HG03045 (cell line): ENCODE measurements at regions not wholly inside any gene's neighbourhood (a gene's known extent, or its start where the extent isn't known, plus 50 kb on each side); places are given as distances from the start of the nearest gene placed in this dataset.

ENCODE experiments used
- ATAC-seq: cut with Tn5 transposase; IDR thresholded peaks from one replicate; pipeline ENCODE4 v1.9.1; 2021; ENCODE audit warnings: mild to moderate bottlenecking, moderate library complexity; ENCODE audit not compliant: unreplicated experiment

- ATAC-seq: no peak
Measured at GRCh38 chr22:48256776-48257684, 1494.6 kb downstream of the TBC1D22A start.

- no peak for ATAC-seq
Measured at GRCh38 chr22:48256041-48256739, 1493.7 kb downstream of the TBC1D22A start.

- no peak for ATAC-seq
Measured at GRCh38 chr22:48254311-48254873, 1491.9 kb downstream of the TBC1D22A start.

GRCh38 chr22:48253573-48253972 is 1491.1 kb downstream of the TBC1D22A start:
- ATAC-seq: no peak

- no peak for ATAC-seq
Measured at GRCh38 chr22:48253136-48253535, 1490.7 kb downstream of the TBC1D22A start.

- no peak for ATAC-seq
Measured at GRCh38 chr22:48251629-48252028, 1489.2 kb downstream of the TBC1D22A start.

- ATAC-seq: no peak
Measured at GRCh38 chr22:48250937-48251530, 1488.6 kb downstream of the TBC1D22A start.

GRCh38 chr22:48250286-48250895 is 1487.9 kb downstream of the TBC1D22A start:
- no peak for ATAC-seq

GRCh38 chr22:48249713-48250268 is 1487.3 kb downstream of the TBC1D22A start:
- no peak for ATAC-seq

- no peak for ATAC-seq
Measured at GRCh38 chr22:48248901-48249455, 1486.5 kb downstream of the TBC1D22A start.

- ATAC-seq: no peak
Measured at GRCh38 chr22:48247829-48248228, 1485.4 kb downstream of the TBC1D22A start.

GRCh38 chr22:48245196-48245485 is 1482.7 kb downstream of the TBC1D22A start:
- no peak for ATAC-seq

GRCh38 chr22:48244388-48245195 is 1482.1 kb downstream of the TBC1D22A start:
- ATAC-seq: no peak

GRCh38 chr22:48242461-48242864 is 1480.0 kb downstream of the TBC1D22A start:
- ATAC-seq: no peak

GRCh38 chr22:48241658-48242057 is 1479.2 kb downstream of the TBC1D22A start:
- no peak for ATAC-seq

GRCh38 chr22:48240935-48241230 is 1478.4 kb downstream of the TBC1D22A start:
- ATAC-seq: no peak

GRCh38 chr22:48240148-48240934 is 1477.9 kb downstream of the TBC1D22A start:
- no peak for ATAC-seq

GRCh38 chr22:48239461-48240147 is 1477.2 kb downstream of the TBC1D22A start:
- ATAC-seq: no peak
